ENCODE measurements at regions not wholly inside any gene's neighbourhood (a gene's known extent, or its start where the extent isn't known, plus 50 kb on each side); places are given as distances from the start of the nearest gene placed in this dataset.

GRCh38 chr18:60538891-60539290 lies 166.3 kb upstream of the MC4R start:
- CTCF ChIA-PET (ENCODE audit: unreplicated experiment), result no interaction called here
- H3K4me2 ChIP-seq (ENCODE audit: low read length), result no peak overlapping the region
- intact Hi-C loops (cut with micrococcal nuclease; ENCODE audit: unreplicated experiment), result no loop called here
- H2AFZ ChIP-seq (ENCODE audit: low read length), result no peak overlapping the region
- no peak for TF ChIP-seq EZH2phosphoT487 (IDR thresholded peaks at IDR 0.05; ENCODE audit: borderline replicate concordance, low read depth, low read length)
- TF ChIP-seq CTCF (conservative IDR thresholded peaks at IDR 0.05; ENCODE audit: low read length), result no peak
- no peak for DNase-seq (ENCODE audit: low spot score)
- H3K79me2 ChIP-seq (ENCODE audit: insufficient read depth, low read depth, low read length), result no peaks in the 10 kb centered on the region
- no peak overlapping the region for H3K27ac ChIP-seq (ENCODE audit: low read depth, low read length, poor library complexity, severe bottlenecking)
- no peaks in the 10 kb centered on the region for H3K9me3 ChIP-seq (ENCODE audit: low read length)
- POLR2A ChIA-PET, result no interaction called here
- no TSS peak for BruUV-seq (replicated peaks)
- no peaks in the 10 kb centered on the region for H3K36me3 ChIP-seq (ENCODE audit: insufficient read depth, low read length)
- no peaks in the 10 kb centered on the region for H3K9me2 ChIP-seq (ENCODE audit: insufficient read depth, low read length)
- no peak overlapping the region for H3K4me3 ChIP-seq (ENCODE audit: low read depth, low read length, poor library complexity, severe bottlenecking)
- H3K4me1 ChIP-seq (ENCODE audit: insufficient read depth, low read length, poor library complexity, severe bottlenecking), result no peaks in the 10 kb centered on the region
- no peaks in the 10 kb centered on the region for H4K20me1 ChIP-seq (ENCODE audit: insufficient read depth, low read length)

GRCh38 chr18:60541661-60542060 lies 169.1 kb upstream of the MC4R start:
- no peak overlapping the region for H2AFZ ChIP-seq (ENCODE audit: low read length)
- H3K4me2 ChIP-seq (ENCODE audit: low read length), result no peak overlapping the region
- DNase-seq (ENCODE audit: low spot score), result no peak
- TF ChIP-seq EZH2phosphoT487 (IDR thresholded peaks at IDR 0.05; ENCODE audit: borderline replicate concordance, low read depth, low read length) (no peak), CTCF (conservative IDR thresholded peaks at IDR 0.05; ENCODE audit: low read length) (no peak)
- no TSS peak for BruUV-seq (replicated peaks)
- POLR2A ChIA-PET, result interaction anchor here (0.6 kb wide), 1 partner anchor 29 kb away, joined by 3 read pairs; no protein-coding TSS in a partner anchor
- CTCF ChIA-PET (ENCODE audit: unreplicated experiment), result no interaction called here
- no peak overlapping the region for H3K27ac ChIP-seq (ENCODE audit: low read depth, low read length, poor library complexity, severe bottlenecking)
- no peaks in the 10 kb centered on the region for H3K9me2 ChIP-seq (ENCODE audit: insufficient read depth, low read length)
- no peaks in the 10 kb centered on the region for H3K36me3 ChIP-seq (ENCODE audit: insufficient read depth, low read length)
- no peak overlapping the region for H3K4me3 ChIP-seq (ENCODE audit: low read depth, low read length, poor library complexity, severe bottlenecking)
- no peaks in the 10 kb centered on the region for H4K20me1 ChIP-seq (ENCODE audit: insufficient read depth, low read length)
- intact Hi-C loops (cut with micrococcal nuclease; ENCODE audit: unreplicated experiment), result no loop called here
- H3K9me3 ChIP-seq (ENCODE audit: low read length), result no peaks in the 10 kb centered on the region
- no peaks in the 10 kb centered on the region for H3K4me1 ChIP-seq (ENCODE audit: insufficient read depth, low read length, poor library complexity, severe bottlenecking)
- H3K79me2 ChIP-seq (ENCODE audit: insufficient read depth, low read depth, low read length), result no peaks in the 10 kb centered on the region

- intact Hi-C loops (cut with micrococcal nuclease; ENCODE audit: unreplicated experiment), result no loop called here
- no peak overlapping the region for H3K4me2 ChIP-seq (ENCODE audit: low read length)
- ChIA-PET POLR2A (no interaction called here), CTCF (ENCODE audit: unreplicated experiment) (no interaction called here)
- H3K27ac ChIP-seq (ENCODE audit: low read depth, low read length, poor library complexity, severe bottlenecking), result no peak overlapping the region
- no peaks in the 10 kb centered on the region for H3K79me2 ChIP-seq (ENCODE audit: insufficient read depth, low read depth, low read length)
- no peaks in the 10 kb centered on the region for H3K4me1 ChIP-seq (ENCODE audit: insufficient read depth, low read length, poor library complexity, severe bottlenecking)
- DNase-seq (ENCODE audit: low spot score), result no peak
- TF ChIP-seq CTCF (conservative IDR thresholded peaks at IDR 0.05; ENCODE audit: low read length) (no peak), EZH2phosphoT487 (IDR thresholded peaks at IDR 0.05; ENCODE audit: borderline replicate concordance, low read depth, low read length) (no peak)
- H3K36me3 ChIP-seq (ENCODE audit: insufficient read depth, low read length), result no peaks in the 10 kb centered on the region
- H2AFZ ChIP-seq (ENCODE audit: low read length), result no peak overlapping the region
- no peak overlapping the region for H3K4me3 ChIP-seq (ENCODE audit: low read depth, low read length, poor library complexity, severe bottlenecking)
- BruUV-seq (replicated peaks), result no TSS peak
- no peaks in the 10 kb centered on the region for H3K9me3 ChIP-seq (ENCODE audit: low read length)
- no peaks in the 10 kb centered on the region for H3K9me2 ChIP-seq (ENCODE audit: insufficient read depth, low read length)
- H4K20me1 ChIP-seq (ENCODE audit: insufficient read depth, low read length), result no peaks in the 10 kb centered on the region
These were observed 171.1 kb upstream of the MC4R start for GRCh38 chr18:60543646-60544045.

Measured in OCI-LY7 (cell line).